ENCODE measurements at regions not wholly inside any gene's neighbourhood (a gene's known extent, or its start where the extent isn't known, plus 50 kb on each side); places are given as distances from the start of the nearest gene placed in this dataset.

DNA sequence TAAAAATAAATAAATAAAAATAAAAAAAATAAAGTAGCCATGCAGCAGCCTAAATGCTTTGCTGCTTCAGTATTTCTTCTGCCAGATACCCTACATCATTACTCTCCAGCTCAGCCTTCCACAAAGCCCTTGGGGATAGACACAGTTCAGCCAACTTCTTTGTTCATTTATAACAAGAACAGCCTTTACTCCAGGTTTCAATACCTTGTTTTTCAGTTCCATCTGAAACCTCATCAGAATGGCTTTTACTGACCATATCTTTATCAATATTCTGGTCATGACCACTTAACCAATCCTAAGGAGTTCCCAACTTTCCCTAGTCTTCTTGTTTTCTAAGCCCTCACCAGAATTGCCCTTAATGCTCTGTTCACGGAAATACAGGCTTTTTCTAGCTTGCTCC lies 128.3 kb upstream of the MED14 start:
- TF ChIP-seq, protein P1, sequence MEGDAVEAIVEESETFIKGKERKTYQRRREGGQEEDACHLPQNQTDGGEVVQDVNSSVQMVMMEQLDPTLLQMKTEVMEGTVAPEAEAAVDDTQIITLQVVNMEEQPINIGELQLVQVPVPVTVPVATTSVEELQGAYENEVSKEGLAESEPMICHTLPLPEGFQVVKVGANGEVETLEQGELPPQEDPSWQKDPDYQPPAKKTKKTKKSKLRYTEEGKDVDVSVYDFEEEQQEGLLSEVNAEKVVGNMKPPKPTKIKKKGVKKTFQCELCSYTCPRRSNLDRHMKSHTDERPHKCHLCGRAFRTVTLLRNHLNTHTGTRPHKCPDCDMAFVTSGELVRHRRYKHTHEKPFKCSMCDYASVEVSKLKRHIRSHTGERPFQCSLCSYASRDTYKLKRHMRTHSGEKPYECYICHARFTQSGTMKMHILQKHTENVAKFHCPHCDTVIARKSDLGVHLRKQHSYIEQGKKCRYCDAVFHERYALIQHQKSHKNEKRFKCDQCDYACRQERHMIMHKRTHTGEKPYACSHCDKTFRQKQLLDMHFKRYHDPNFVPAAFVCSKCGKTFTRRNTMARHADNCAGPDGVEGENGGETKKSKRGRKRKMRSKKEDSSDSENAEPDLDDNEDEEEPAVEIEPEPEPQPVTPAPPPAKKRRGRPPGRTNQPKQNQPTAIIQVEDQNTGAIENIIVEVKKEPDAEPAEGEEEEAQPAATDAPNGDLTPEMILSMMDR (IDR thresholded peaks at IDR 0.05; ENCODE audit: low read depth, low read length): no peak
- TF ChIP-seq POLR2A (IDR thresholded peaks at IDR 0.05; ENCODE audit: extremely low read depth, insufficient read length) (no peak), MYC (IDR thresholded peaks at IDR 0.05; ENCODE audit: low read depth, low read length) (no peak)
- TF ChIP-seq, protein P2, sequence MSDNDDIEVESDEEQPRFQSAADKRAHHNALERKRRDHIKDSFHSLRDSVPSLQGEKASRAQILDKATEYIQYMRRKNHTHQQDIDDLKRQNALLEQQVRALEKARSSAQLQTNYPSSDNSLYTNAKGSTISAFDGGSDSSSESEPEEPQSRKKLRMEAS (IDR thresholded peaks at IDR 0.05; ENCODE audit: low read depth, low read length): no peak

Data from NB4 (cell line).